ENCODE measurements at regions not wholly inside any gene's neighbourhood (a gene's known extent, or its start where the extent isn't known, plus 50 kb on each side); places are given as distances from the start of the nearest gene placed in this dataset.

- H3K27me3 ChIP-seq (ENCODE audit: control insufficient read depth, insufficient read depth, low read length) = no peaks in the 10 kb centered on the region
- no peaks in the 10 kb centered on the region for H3K4me1 ChIP-seq (ENCODE audit: control insufficient read depth, insufficient read depth, low read length)
- no peaks in the 10 kb centered on the region for H3K36me3 ChIP-seq (ENCODE audit: control insufficient read depth, insufficient read depth, low read length)
- 67% methylated on average over 10 of the region's 11 CpGs for WGBS (ENCODE audit: insufficient coverage)
- DNase-seq (ENCODE audit: low read depth in 4 of 6, low spot score in 6 of 6) = no peak
- no peak overlapping the region for H3K27ac ChIP-seq (ENCODE audit: low read depth, low read length)
- H3K9me3 ChIP-seq (ENCODE audit: control insufficient read depth, insufficient read depth, low read length) = no peaks in the 10 kb centered on the region
- no peak overlapping the region for H3K4me3 ChIP-seq (ENCODE audit: low read depth, low read length)
Observed at GRCh38 chr4:30835044-30835443, 114.9 kb downstream of the PCDH7 start.

GRCh38 chr4:30836231-30836630, 116.1 kb downstream of the PCDH7 start:
- H3K27ac ChIP-seq (ENCODE audit: low read depth, low read length) = no peak overlapping the region
- no peak overlapping the region for H3K4me3 ChIP-seq (ENCODE audit: low read depth, low read length)
- no peaks in the 10 kb centered on the region for H3K9me3 ChIP-seq (ENCODE audit: control insufficient read depth, insufficient read depth, low read length)
- H3K36me3 ChIP-seq (ENCODE audit: control insufficient read depth, insufficient read depth, low read length) = no peaks in the 10 kb centered on the region
- H3K4me1 ChIP-seq (ENCODE audit: control insufficient read depth, insufficient read depth, low read length) = no peaks in the 10 kb centered on the region
- DNase-seq (ENCODE audit: low read depth in 4 of 6, low spot score in 6 of 6) = no peak
- no CpG with 5 or more reads among the region's 1 CpG for WGBS (ENCODE audit: insufficient coverage)
- no peaks in the 10 kb centered on the region for H3K27me3 ChIP-seq (ENCODE audit: control insufficient read depth, insufficient read depth, low read length)

GRCh38 chr4:30837131-30837539, 117.0 kb downstream of the PCDH7 start:
- no peaks in the 10 kb centered on the region for H3K9me3 ChIP-seq (ENCODE audit: control insufficient read depth, insufficient read depth, low read length)
- WGBS (ENCODE audit: insufficient coverage) = 21% methylated on average over 2 of the region's 2 CpGs
- no peak overlapping the region for H3K27ac ChIP-seq (ENCODE audit: low read depth, low read length)
- H3K4me1 ChIP-seq (ENCODE audit: control insufficient read depth, insufficient read depth, low read length) = no peaks in the 10 kb centered on the region
- H3K4me3 ChIP-seq (ENCODE audit: low read depth, low read length) = no peak overlapping the region
- no peaks in the 10 kb centered on the region for H3K27me3 ChIP-seq (ENCODE audit: control insufficient read depth, insufficient read depth, low read length)
- peak in 2 of 6 donors; percentile 10 to 63 for DNase-seq (ENCODE audit: low read depth in 4 of 6, low spot score in 6 of 6)
- H3K36me3 ChIP-seq (ENCODE audit: control insufficient read depth, insufficient read depth, low read length) = no peaks in the 10 kb centered on the region

- Histone ChIP-seq H3K4me3 (ENCODE audit: low read depth, low read length) (no peak overlapping the region), H3K9me3 (ENCODE audit: control insufficient read depth, insufficient read depth, low read length) (no peaks in the 10 kb centered on the region), H3K36me3 (ENCODE audit: control insufficient read depth, insufficient read depth, low read length) (no peaks in the 10 kb centered on the region), H3K4me1 (ENCODE audit: control insufficient read depth, insufficient read depth, low read length) (no peaks in the 10 kb centered on the region), H3K27ac (ENCODE audit: low read depth, low read length) (no peak overlapping the region), H3K27me3 (ENCODE audit: control insufficient read depth, insufficient read depth, low read length) (no peaks in the 10 kb centered on the region)
- no CpG with 5 or more reads among the region's 2 CpGs for WGBS (ENCODE audit: insufficient coverage)
- peak in 1 of 6 donors; percentile 76 for DNase-seq (ENCODE audit: low read depth in 4 of 6, low spot score in 6 of 6)
Observed at GRCh38 chr4:30837861-30838260, 117.7 kb downstream of the PCDH7 start.

GRCh38 chr4:30838331-30838730, 118.2 kb downstream of the PCDH7 start:
- Histone ChIP-seq H3K9me3 (ENCODE audit: control insufficient read depth, insufficient read depth, low read length) (no peaks in the 10 kb centered on the region), H3K27ac (ENCODE audit: low read depth, low read length) (no peak overlapping the region), H3K4me3 (ENCODE audit: low read depth, low read length) (no peak overlapping the region), H3K36me3 (ENCODE audit: control insufficient read depth, insufficient read depth, low read length) (no peaks in the 10 kb centered on the region), H3K4me1 (ENCODE audit: control insufficient read depth, insufficient read depth, low read length) (no peaks in the 10 kb centered on the region), H3K27me3 (ENCODE audit: control insufficient read depth, insufficient read depth, low read length) (no peaks in the 10 kb centered on the region)
- no CpG with 5 or more reads among the region's 3 CpGs for WGBS (ENCODE audit: insufficient coverage)
- no peak for DNase-seq (ENCODE audit: low read depth in 4 of 6, low spot score in 6 of 6)

GRCh38 chr4:30839583-30840520, 119.7 kb downstream of the PCDH7 start:
- Histone ChIP-seq H3K4me3 (ENCODE audit: low read depth, low read length) (no peak overlapping the region), H3K27ac (ENCODE audit: low read depth, low read length) (no peak overlapping the region), H3K27me3 (ENCODE audit: control insufficient read depth, insufficient read depth, low read length) (no peaks in the 10 kb centered on the region), H3K9me3 (ENCODE audit: control insufficient read depth, insufficient read depth, low read length) (no peaks in the 10 kb centered on the region), H3K4me1 (ENCODE audit: control insufficient read depth, insufficient read depth, low read length) (no peaks in the 10 kb centered on the region), H3K36me3 (ENCODE audit: control insufficient read depth, insufficient read depth, low read length) (no peaks in the 10 kb centered on the region)
- DNase-seq (ENCODE audit: low read depth in 4 of 6, low spot score in 6 of 6) = peak in 5 of 6 donors; percentile 13 to 72 (median 36)
- 89% methylated on average over 1 of the region's 6 CpGs for WGBS (ENCODE audit: insufficient coverage)

GRCh38 chr4:30840571-30840970, 120.4 kb downstream of the PCDH7 start:
- H3K27me3 ChIP-seq (ENCODE audit: control insufficient read depth, insufficient read depth, low read length) = no peaks in the 10 kb centered on the region
- H3K36me3 ChIP-seq (ENCODE audit: control insufficient read depth, insufficient read depth, low read length) = no peaks in the 10 kb centered on the region
- peak in 1 of 6 donors; percentile 64 for DNase-seq (ENCODE audit: low read depth in 4 of 6, low spot score in 6 of 6)
- H3K27ac ChIP-seq (ENCODE audit: low read depth, low read length) = no peak overlapping the region
- H3K9me3 ChIP-seq (ENCODE audit: control insufficient read depth, insufficient read depth, low read length) = no peaks in the 10 kb centered on the region
- WGBS (ENCODE audit: insufficient coverage) = 40% methylated on average over 1 of the region's 3 CpGs
- no peak overlapping the region for H3K4me3 ChIP-seq (ENCODE audit: low read depth, low read length)
- H3K4me1 ChIP-seq (ENCODE audit: control insufficient read depth, insufficient read depth, low read length) = no peaks in the 10 kb centered on the region

- Histone ChIP-seq H3K9me3 (ENCODE audit: control insufficient read depth, insufficient read depth, low read length) (no peaks in the 10 kb centered on the region), H3K4me1 (ENCODE audit: control insufficient read depth, insufficient read depth, low read length) (peaks cover 3% of the 10 kb centered on the region), H3K4me3 (ENCODE audit: low read depth, low read length) (no peak overlapping the region), H3K36me3 (ENCODE audit: control insufficient read depth, insufficient read depth, low read length) (no peaks in the 10 kb centered on the region), H3K27ac (ENCODE audit: low read depth, low read length) (no peak overlapping the region), H3K27me3 (ENCODE audit: control insufficient read depth, insufficient read depth, low read length) (no peaks in the 10 kb centered on the region)
- WGBS (ENCODE audit: insufficient coverage) = no CpG with 5 or more reads among the region's 1 CpG
- DNase-seq (ENCODE audit: low read depth in 4 of 6, low spot score in 6 of 6) = no peak
Observed at GRCh38 chr4:30842142-30842541, 122.0 kb downstream of the PCDH7 start.

DNA sequence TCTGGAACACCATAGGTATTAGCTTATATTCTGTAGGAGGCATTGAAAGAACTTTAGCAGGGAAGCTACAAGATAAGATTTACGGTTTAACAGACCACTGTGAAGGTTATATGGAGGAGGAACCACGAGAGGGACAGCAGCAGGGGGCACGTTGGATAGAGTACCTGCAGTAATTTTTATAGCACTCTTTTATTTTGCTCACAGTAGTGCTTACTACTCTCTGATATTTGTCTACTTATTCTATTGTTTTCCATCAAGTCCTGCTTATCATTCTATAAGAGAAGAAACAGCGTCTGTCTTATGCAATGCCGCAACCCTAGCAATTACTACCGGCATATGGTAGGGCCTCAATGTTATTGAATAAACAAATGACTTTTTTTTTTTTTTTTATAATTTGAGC, 122.5 kb downstream of the PCDH7 start:
- Histone ChIP-seq H3K27ac (ENCODE audit: low read depth, low read length) (no peak overlapping the region), H3K4me3 (ENCODE audit: low read depth, low read length) (no peak overlapping the region), H3K4me1 (ENCODE audit: control insufficient read depth, insufficient read depth, low read length) (peaks cover 3% of the 10 kb centered on the region), H3K27me3 (ENCODE audit: control insufficient read depth, insufficient read depth, low read length) (no peaks in the 10 kb centered on the region), H3K36me3 (ENCODE audit: control insufficient read depth, insufficient read depth, low read length) (no peaks in the 10 kb centered on the region), H3K9me3 (ENCODE audit: control insufficient read depth, insufficient read depth, low read length) (no peaks in the 10 kb centered on the region)
- no peak for DNase-seq (ENCODE audit: low read depth in 4 of 6, low spot score in 6 of 6)
- no CpG with 5 or more reads among the region's 6 CpGs for WGBS (ENCODE audit: insufficient coverage)
